Spleen (tissue), 11 donors: ENCODE measurements at regions not wholly inside any gene's neighbourhood (a gene's known extent, or its start where the extent isn't known, plus 50 kb on each side); places are given as distances from the start of the nearest gene placed in this dataset.

Experiments
- DNase-seq: peaks from one replicate; pipeline ENCODE4 v3.0.0-alpha.2; 2020
- H3K27ac ChIP-seq, 8 donors: fragments of 200-600 bp; sonication (generic) in 7 of 8; 1 replicate in 4 of 8; 2 replicates in 4 of 8; pipeline versions ENCODE4 v1.5.0 to v1.8.0; 2016 to 2021; ENCODE audit warnings: inconsistent platforms in 4 of 8, mild to moderate bottlenecking in 4 of 8, moderate library complexity in 1 of 8
- H3K27me3 ChIP-seq, 7 donors: fragments of 200-600 bp; sonication (generic) in 6 of 7; replicated peaks in 1 of 7; 1 replicate in 4 of 7; 2 replicates in 3 of 7; pipeline versions ENCODE4 v1.5.0 to v1.8.0; 2016 to 2021; ENCODE audit warnings: inconsistent platforms in 3 of 7, mild to moderate bottlenecking in 1 of 7
- H3K36me3 ChIP-seq, 6 donors: fragments of 200-600 bp; sonication (generic) in 5 of 6; 1 replicate in 4 of 6; 2 replicates in 2 of 6; pipeline versions ENCODE4 v1.5.0 to v1.8.0; 2016 to 2021; ENCODE audit warnings: inconsistent platforms in 2 of 6
- H3K4me1 ChIP-seq, 6 donors: fragments of 200-600 bp; sonication (generic) in 5 of 6; 1 replicate in 3 of 6; 2 replicates in 3 of 6; pipeline versions ENCODE4 v1.5.0 to v1.8.0; 2016 to 2021; ENCODE audit warnings: inconsistent platforms in 3 of 6
- H3K4me3 ChIP-seq, 8 donors: fragments of 200-600 bp; sonication (generic) in 7 of 8; 1 replicate in 4 of 8; 2 replicates in 4 of 8; pipeline versions ENCODE4 v1.5.0 to v1.8.0; 2016 to 2021; ENCODE audit warnings: inconsistent platforms in 4 of 8, mild to moderate bottlenecking in 4 of 8, moderate library complexity in 2 of 8
- H3K9me3 ChIP-seq, 8 donors: fragments of 200-600 bp; sonication (generic) in 7 of 8; 1 replicate in 4 of 8; 2 replicates in 4 of 8; pipeline versions ENCODE4 v1.5.0 to v1.8.0; 2016 to 2021; ENCODE audit warnings: inconsistent platforms in 4 of 8
- POLR2A ChIP-seq, 3 donors: fragments of 450-650 bp; IDR thresholded peaks; one replicate each; pipeline ENCODE4 v1.5.1; 2017; ENCODE audit warnings: antibody characterized with exemption in 3 of 3, mild to moderate bottlenecking in 1 of 3
- POLR2AphosphoS5 ChIP-seq, 3 donors: sonication (generic); formaldehyde crosslinking; IDR thresholded peaks; one replicate each; pipeline ENCODE4 v1.5.1; 2017; ENCODE audit warnings: antibody characterized with exemption in 3 of 3
- WGBS, 5 donors: extraction: QIAGEN DNeasy Blood & Tissue Kit in 3 of 5; methylation state at CpG; one replicate each; pipeline versions ENCODE4 v1.1.5 to v1.1.7; 2013 to 2018; 5-methylcytosine and 5-hydroxymethylcytosine counted together
- intact Hi-C: fragments of 100-400 bp; cut with DNase I; formaldehyde crosslinking; loops from one replicate; pipeline ENCODE4 v1.15.0; 2023; ENCODE audit warnings: low total_unique reads
- TF ChIP-seq, protein P1 (sequence below), 11 experiments: fragments of 200-600 bp in 7 of 11; fragments of 450-650 bp in 4 of 11; sonication (generic) in 4 of 11; IDR thresholded peaks in 8 of 11; conservative IDR thresholded peaks in 3 of 11; 1 replicate in 7 of 11; 2 replicates in 4 of 11; pipeline versions ENCODE4 v1.4.0 to v1.8.0; 2016 to 2021; ENCODE audit warnings: antibody characterized with exemption in 11 of 11, inconsistent platforms in 4 of 11, mild to moderate bottlenecking in 1 of 11
- donor health status: healthy with polysubstance abuse.
- donor health status: DM: no; HTN: no; CAD: no; lungs with moderate emphysema.
- donor health status: DM: no; HTN: no; CAD: no.
- donor health status: Bipolar disorder and iron deficiency.
- donor health status: healthy.
- donor health status: DM: no; HTN: no; CAD: no.
- donor health status: DM: yes; HTN: yes; CAD: no.

DNA sequence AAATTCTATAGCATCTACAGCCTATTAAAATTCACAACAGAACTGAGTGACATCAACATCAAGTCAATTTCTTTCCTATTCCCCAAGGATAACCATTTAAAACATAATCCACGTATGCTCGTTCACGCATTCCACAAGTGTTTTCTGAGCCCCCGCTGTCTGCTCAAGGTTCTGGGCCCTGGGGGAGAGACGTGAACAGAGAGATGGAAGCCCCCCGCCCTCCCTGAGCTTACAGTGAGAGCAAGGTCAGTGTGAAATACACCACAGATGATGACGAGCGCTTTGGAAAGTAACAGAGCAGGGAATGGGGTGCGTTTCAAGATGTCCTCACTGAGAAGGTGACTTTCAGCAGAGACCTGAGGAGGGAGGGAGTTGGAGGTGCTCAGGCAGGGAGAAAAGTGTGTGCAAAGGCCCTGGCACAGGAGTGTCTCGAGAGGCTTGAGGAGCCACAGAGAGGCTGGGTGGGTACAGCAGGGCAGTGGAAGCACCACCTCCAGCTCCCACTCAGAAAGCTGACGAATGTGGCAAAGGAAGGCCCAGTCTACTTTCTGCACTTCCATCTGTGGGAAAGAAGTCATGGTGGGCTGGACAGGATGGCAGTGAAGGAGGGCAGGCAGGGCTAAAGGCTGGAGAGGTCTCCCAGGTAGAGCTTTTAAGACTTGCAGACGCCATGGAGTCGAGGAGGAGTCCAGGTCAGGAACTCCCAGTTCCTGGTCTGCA lies 88.3 kb downstream of the DLL1 start:
- Histone ChIP-seq H3K4me1 (no peaks in the 10 kb centered on the region), H3K9me3 (peaks cover 0 to 18% (median 11%) of the 10 kb centered on the region in 8 donors), H3K4me3 (no peak overlapping the region), H3K36me3 (no peaks in the 10 kb centered on the region), H3K27me3 (no peaks in the 10 kb centered on the region), H3K27ac (no peak overlapping the region)
- no peak for DNase-seq
- intact Hi-C loops = no loop called here
- no peak for TF ChIP-seq POLR2A (IDR thresholded peaks at IDR 0.05)
- TF ChIP-seq POLR2AphosphoS5 (IDR thresholded peaks at IDR 0.05) = no peak
- TF ChIP-seq, protein P1, sequence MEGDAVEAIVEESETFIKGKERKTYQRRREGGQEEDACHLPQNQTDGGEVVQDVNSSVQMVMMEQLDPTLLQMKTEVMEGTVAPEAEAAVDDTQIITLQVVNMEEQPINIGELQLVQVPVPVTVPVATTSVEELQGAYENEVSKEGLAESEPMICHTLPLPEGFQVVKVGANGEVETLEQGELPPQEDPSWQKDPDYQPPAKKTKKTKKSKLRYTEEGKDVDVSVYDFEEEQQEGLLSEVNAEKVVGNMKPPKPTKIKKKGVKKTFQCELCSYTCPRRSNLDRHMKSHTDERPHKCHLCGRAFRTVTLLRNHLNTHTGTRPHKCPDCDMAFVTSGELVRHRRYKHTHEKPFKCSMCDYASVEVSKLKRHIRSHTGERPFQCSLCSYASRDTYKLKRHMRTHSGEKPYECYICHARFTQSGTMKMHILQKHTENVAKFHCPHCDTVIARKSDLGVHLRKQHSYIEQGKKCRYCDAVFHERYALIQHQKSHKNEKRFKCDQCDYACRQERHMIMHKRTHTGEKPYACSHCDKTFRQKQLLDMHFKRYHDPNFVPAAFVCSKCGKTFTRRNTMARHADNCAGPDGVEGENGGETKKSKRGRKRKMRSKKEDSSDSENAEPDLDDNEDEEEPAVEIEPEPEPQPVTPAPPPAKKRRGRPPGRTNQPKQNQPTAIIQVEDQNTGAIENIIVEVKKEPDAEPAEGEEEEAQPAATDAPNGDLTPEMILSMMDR (IDR thresholded peaks at IDR 0.05 in 8 of 11, conservative IDR thresholded peaks at IDR 0.05 in 3 of 11) = no peak
- WGBS, 5 donors = 82 to 89% (median 87%) methylated on average over 13 of the region's 13 CpGs

GRCh38 chr6:170201361-170201760 lies 89.5 kb downstream of the DLL1 start:
- TF ChIP-seq, protein P1 (IDR thresholded peaks at IDR 0.05 in 8 of 11, conservative IDR thresholded peaks at IDR 0.05 in 3 of 11) = no peak
- TF ChIP-seq POLR2AphosphoS5 (IDR thresholded peaks at IDR 0.05) (no peak), POLR2A (IDR thresholded peaks at IDR 0.05) (no peak)
- Histone ChIP-seq H3K9me3 (peaks cover 0 to 23% (median 15%) of the 10 kb centered on the region in 8 donors), H3K4me3 (no peak overlapping the region), H3K27ac (no peak overlapping the region), H3K36me3 (no peaks in the 10 kb centered on the region), H3K4me1 (no peaks in the 10 kb centered on the region), H3K27me3 (no peaks in the 10 kb centered on the region)
- intact Hi-C loops = no loop called here
- WGBS, 5 donors = 82 to 93% (median 85%) methylated on average over 7 to 8 of the region's 8 CpGs
- DNase-seq = no peak

DNA sequence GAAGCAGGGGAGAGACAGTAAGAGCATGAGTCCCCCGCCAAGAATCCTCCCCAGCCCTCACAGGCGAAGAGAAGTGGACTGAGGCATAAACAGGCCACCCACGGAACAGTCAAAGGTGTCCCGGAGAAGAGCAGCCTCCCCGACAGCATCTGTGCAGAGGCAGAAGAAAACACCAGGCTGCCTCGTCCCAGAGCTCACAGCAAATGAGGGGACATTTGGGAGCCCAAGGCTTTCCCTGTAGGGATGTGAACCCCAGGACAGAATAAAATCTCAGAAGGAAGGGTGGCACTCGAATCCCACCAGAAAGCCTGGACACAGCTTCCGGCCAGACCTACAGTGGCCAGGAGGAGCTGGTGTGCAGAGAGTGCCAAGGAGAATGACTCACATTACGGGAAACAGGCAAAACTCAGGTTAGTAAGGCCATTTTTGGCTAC lies 90.4 kb downstream of the DLL1 start:
- no peaks in the 10 kb centered on the region for H3K36me3 ChIP-seq
- no peak overlapping the region for H3K27ac ChIP-seq
- H3K27me3 ChIP-seq = no peaks in the 10 kb centered on the region
- 59 to 90% (median 84%) methylated on average over 9 of the region's 9 CpGs for WGBS, 5 donors
- no peak overlapping the region for H3K4me3 ChIP-seq
- no peak for DNase-seq
- no peaks in the 10 kb centered on the region for H3K4me1 ChIP-seq
- intact Hi-C loops = no loop called here
- peaks cover 8 to 32% (median 24%) of the 10 kb centered on the region in 8 donors for H3K9me3 ChIP-seq
- no peak for TF ChIP-seq POLR2AphosphoS5 (IDR thresholded peaks at IDR 0.05)
- no peak for TF ChIP-seq POLR2A (IDR thresholded peaks at IDR 0.05)
- TF ChIP-seq, protein P1 (IDR thresholded peaks at IDR 0.05 in 8 of 11, conservative IDR thresholded peaks at IDR 0.05 in 3 of 11) = no peak

DNA sequence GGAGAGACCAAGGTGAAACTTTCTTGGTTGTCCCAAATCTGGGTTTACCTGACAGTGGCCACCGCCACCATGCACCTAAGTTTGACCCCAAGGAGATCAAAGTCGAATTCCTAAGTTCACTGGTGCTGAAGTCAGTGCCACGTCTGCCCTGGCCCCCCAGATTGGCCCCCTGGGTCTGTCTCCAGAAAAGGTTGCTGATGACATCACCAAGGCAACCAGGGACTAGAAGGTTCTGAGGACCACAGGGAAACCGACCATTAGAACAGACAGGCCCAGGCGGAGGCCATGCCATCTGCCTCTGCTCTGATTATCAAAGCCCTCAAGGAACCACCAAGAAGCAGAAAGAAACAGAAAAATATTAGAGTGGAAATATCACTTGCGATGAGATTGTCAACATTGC lies 91.2 kb downstream of the DLL1 start:
- DNase-seq = no peak

More for the DNA sequence above, 91.2 kb downstream of the DLL1 start:
- intact Hi-C loops = no loop called here
- H3K27me3 ChIP-seq = no peaks in the 10 kb centered on the region
- no peak overlapping the region for H3K4me3 ChIP-seq
- 81 to 89% (median 87%) methylated on average over 6 of the region's 6 CpGs for WGBS, 5 donors
- H3K27ac ChIP-seq = no peak overlapping the region
- TF ChIP-seq, protein P1 (IDR thresholded peaks at IDR 0.05 in 8 of 11, conservative IDR thresholded peaks at IDR 0.05 in 3 of 11) = no peak
- TF ChIP-seq POLR2A (IDR thresholded peaks at IDR 0.05) (no peak), POLR2AphosphoS5 (IDR thresholded peaks at IDR 0.05) (no peak)
- no peaks in the 10 kb centered on the region for H3K4me1 ChIP-seq
- no peaks in the 10 kb centered on the region for H3K36me3 ChIP-seq
- H3K9me3 ChIP-seq = peaks cover 9 to 40% (median 31%) of the 10 kb centered on the region in 8 donors
